ENCODE measurements at regions not wholly inside any gene's neighbourhood (a gene's known extent, or its start where the extent isn't known, plus 50 kb on each side); places are given as distances from the start of the nearest gene placed in this dataset.

- TF ChIP-seq CTCF (IDR thresholded peaks at IDR 0.05) (no peak), POLR2A (IDR thresholded peaks at IDR 0.05) (no peak), EP300 (IDR thresholded peaks at IDR 0.05) (no peak), POLR2AphosphoS5 (IDR thresholded peaks at IDR 0.05) (no peak)
Observed at GRCh38 chr10:44289125-44289524, 95.8 kb downstream of the CXCL12 start.
